ENCODE measurements at regions not wholly inside any gene's neighbourhood (a gene's known extent, or its start where the extent isn't known, plus 50 kb on each side); places are given as distances from the start of the nearest gene placed in this dataset.

GRCh38 chr6:139582956-139583355, 208.5 kb upstream of the CITED2 start:
- TF ChIP-seq CTCF (IDR thresholded peaks at IDR 0.05) (no peak), POLR2A (IDR thresholded peaks at IDR 0.05) (no peak), POLR2AphosphoS5 (IDR thresholded peaks at IDR 0.05) (no peak), EP300 (IDR thresholded peaks at IDR 0.05) (no peak)
